GM12874 (cell line): ENCODE measurements at regions not wholly inside any gene's neighbourhood (a gene's known extent, or its start where the extent isn't known, plus 50 kb on each side); places are given as distances from the start of the nearest gene placed in this dataset.

ENCODE experiments used
- CTCF ChIP-seq: IDR thresholded peaks from 2 replicates; pipeline ENCODE4 v1.5.1; 2011; ENCODE audit warnings: low read depth, mild to moderate bottlenecking, control low read depth, low read length, moderate library complexity; ENCODE audit not compliant: insufficient read depth

GRCh38 chr5:106401561-106401960, 1269.2 kb downstream of the EFNA5 start:
- TF ChIP-seq CTCF: no peak

- TF ChIP-seq CTCF: no peak
Observed at GRCh38 chr5:106399391-106399790, 1271.3 kb downstream of the EFNA5 start.

GRCh38 chr5:106397700-106398099, 1273.0 kb downstream of the EFNA5 start:
- TF ChIP-seq CTCF: no peak

GRCh38 chr5:106393276-106393675, 1277.5 kb downstream of the EFNA5 start:
- TF ChIP-seq CTCF: no peak

- TF ChIP-seq CTCF: no peak
Observed at GRCh38 chr5:106392766-106393165, 1278.0 kb downstream of the EFNA5 start.

- TF ChIP-seq CTCF: no peak
Observed at GRCh38 chr5:106386287-106386686, 1284.5 kb downstream of the EFNA5 start.

- TF ChIP-seq CTCF: no peak
Observed at GRCh38 chr5:106380736-106381135, 1290.0 kb downstream of the EFNA5 start.

- TF ChIP-seq CTCF: no peak
Observed at GRCh38 chr5:106376522-106376921, 1294.2 kb downstream of the EFNA5 start.
